Osteocyte (in vitro differentiated cells): ENCODE measurements at regions not wholly inside any gene's neighbourhood (a gene's known extent, or its start where the extent isn't known, plus 50 kb on each side); places are given as distances from the start of the nearest gene placed in this dataset.

Experiments used
- DNase-seq: peaks from one replicate; pipeline ENCODE4 v3.0.0; 2021; ENCODE audit warnings: mixed read lengths; ENCODE audit not compliant: unreplicated experiment; ENCODE audit errors: extremely low spot score
- H3K27ac Mint-ChIP-seq: one replicate; pipeline ENCODE4 v1.8.0; 2021; ENCODE audit warnings: mild to moderate bottlenecking, mixed read lengths; ENCODE audit not compliant: unreplicated experiment
- H3K27me3 Mint-ChIP-seq: one replicate; pipeline ENCODE4 v1.8.0; 2021; ENCODE audit warnings: mixed read lengths; ENCODE audit not compliant: unreplicated experiment
- H3K36me3 Mint-ChIP-seq: one replicate; pipeline ENCODE4 v1.8.0; 2021; ENCODE audit warnings: mixed read lengths; ENCODE audit not compliant: unreplicated experiment
- H3K4me1 Mint-ChIP-seq: one replicate; pipeline ENCODE4 v1.8.0; 2021; ENCODE audit warnings: mixed read lengths; ENCODE audit not compliant: unreplicated experiment
- H3K4me3 Mint-ChIP-seq: one replicate; pipeline ENCODE4 v1.8.0; 2021; ENCODE audit warnings: mild to moderate bottlenecking, moderate library complexity, mixed read lengths; ENCODE audit not compliant: unreplicated experiment
- H3K9me3 Mint-ChIP-seq: one replicate; pipeline ENCODE4 v1.8.0; 2021; ENCODE audit warnings: mixed read lengths; ENCODE audit not compliant: unreplicated experiment
- CTCF ChIP-seq: fragments of 200-600 bp; sonication (generic); IDR thresholded peaks from 2 replicates; pipeline ENCODE4 v1.5.0; 2021; ENCODE audit warnings: antibody characterized with exemption, mild to moderate bottlenecking, moderate library complexity

- TF ChIP-seq CTCF: no peak
- H3K9me3 Mint-ChIP-seq: no peaks in the 10 kb centered on the region
- no peaks in the 10 kb centered on the region for H3K27me3 Mint-ChIP-seq
- H3K4me1 Mint-ChIP-seq: peaks cover 48% of the 10 kb centered on the region
- no peaks in the 10 kb centered on the region for H3K36me3 Mint-ChIP-seq
- H3K4me3 Mint-ChIP-seq: no peak overlapping the region
- DNase-seq: no peak
- no peak overlapping the region for H3K27ac Mint-ChIP-seq
These were observed 76.7 kb upstream of the SESTD1 start for GRCh38 chr2:179341152-179341866.

- Mint-ChIP-seq H3K4me3 (no peak overlapping the region), H3K9me3 (no peaks in the 10 kb centered on the region), H3K27me3 (no peaks in the 10 kb centered on the region), H3K36me3 (no peaks in the 10 kb centered on the region), H3K27ac (no peak overlapping the region), H3K4me1 (peaks cover 54% of the 10 kb centered on the region)
- TF ChIP-seq CTCF: peak; percentile 59
- DNase-seq: no peak
These were observed 76.0 kb upstream of the SESTD1 start for GRCh38 chr2:179340678-179341077.

- DNase-seq: no peak
- no peak for TF ChIP-seq CTCF
- no peak overlapping the region for H3K27ac Mint-ChIP-seq
- no peaks in the 10 kb centered on the region for H3K9me3 Mint-ChIP-seq
- H3K27me3 Mint-ChIP-seq: no peaks in the 10 kb centered on the region
- no peaks in the 10 kb centered on the region for H3K36me3 Mint-ChIP-seq
- H3K4me1 Mint-ChIP-seq: peaks cover 48% of the 10 kb centered on the region
- no peak overlapping the region for H3K4me3 Mint-ChIP-seq
These were observed 74.0 kb upstream of the SESTD1 start for GRCh38 chr2:179338681-179339080.

- H3K9me3 Mint-ChIP-seq: no peaks in the 10 kb centered on the region
- DNase-seq: peak; percentile 84
- H3K4me1 Mint-ChIP-seq: peaks cover 64% of the 10 kb centered on the region
- H3K4me3 Mint-ChIP-seq: peak overlapping the region; percentile 23
- no peaks in the 10 kb centered on the region for H3K36me3 Mint-ChIP-seq
- no peak for TF ChIP-seq CTCF
- peak overlapping the region; percentile 90 for H3K27ac Mint-ChIP-seq
- H3K27me3 Mint-ChIP-seq: no peaks in the 10 kb centered on the region
These were observed 72.3 kb upstream of the SESTD1 start for GRCh38 chr2:179336782-179337534.

- Mint-ChIP-seq H3K4me1 (peaks cover 66% of the 10 kb centered on the region), H3K4me3 (no peak overlapping the region), H3K9me3 (no peaks in the 10 kb centered on the region), H3K27me3 (no peaks in the 10 kb centered on the region), H3K36me3 (peaks cover 1% of the 10 kb centered on the region), H3K27ac (peak overlapping the region; percentile 90)
- no peak for TF ChIP-seq CTCF
- no peak for DNase-seq
These were observed 71.1 kb upstream of the SESTD1 start for GRCh38 chr2:179335732-179336131.
